ENCODE measurements at regions not wholly inside any gene's neighbourhood (a gene's known extent, or its start where the extent isn't known, plus 50 kb on each side); places are given as distances from the start of the nearest gene placed in this dataset.
"Not testable (repeated sequence)": the region's sequence is repeated elsewhere in the genome, so short reads cannot be mapped to it uniquely, and the experiment has no call there.

GRCh38 chr12:47373554-47374150 lies 293.9 kb upstream of the AMIGO2 start:
- no peak for DNase-seq

- DNase-seq: no peak
Observed at GRCh38 chr12:47370421-47370820, 290.7 kb upstream of the AMIGO2 start.

- DNase-seq: no peak
Observed at GRCh38 chr12:47369085-47369484, 289.3 kb upstream of the AMIGO2 start.

- no peak for DNase-seq
Observed at GRCh38 chr12:47367912-47368537, 288.3 kb upstream of the AMIGO2 start.

DNA sequence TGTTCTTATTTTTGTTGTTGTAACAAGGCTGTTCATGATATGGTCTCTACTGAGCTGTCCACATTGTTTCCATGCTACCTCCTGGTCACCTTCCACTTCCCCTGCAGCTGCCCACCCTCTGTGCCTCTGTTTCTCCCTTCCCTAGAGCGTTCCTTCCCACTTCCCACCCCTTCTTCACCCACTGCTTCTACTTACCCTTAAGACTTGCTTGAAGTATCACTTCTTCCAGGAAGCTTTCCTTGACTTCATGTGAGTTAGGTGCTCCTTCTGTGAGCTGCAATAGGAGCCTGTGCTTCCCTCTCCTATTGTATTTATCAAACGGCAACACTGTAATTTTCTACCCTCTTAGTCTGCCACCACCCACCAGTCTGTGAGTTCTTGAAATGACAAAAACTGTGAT lies 286.8 kb upstream of the AMIGO2 start:
- DNase-seq: no peak

DNA sequence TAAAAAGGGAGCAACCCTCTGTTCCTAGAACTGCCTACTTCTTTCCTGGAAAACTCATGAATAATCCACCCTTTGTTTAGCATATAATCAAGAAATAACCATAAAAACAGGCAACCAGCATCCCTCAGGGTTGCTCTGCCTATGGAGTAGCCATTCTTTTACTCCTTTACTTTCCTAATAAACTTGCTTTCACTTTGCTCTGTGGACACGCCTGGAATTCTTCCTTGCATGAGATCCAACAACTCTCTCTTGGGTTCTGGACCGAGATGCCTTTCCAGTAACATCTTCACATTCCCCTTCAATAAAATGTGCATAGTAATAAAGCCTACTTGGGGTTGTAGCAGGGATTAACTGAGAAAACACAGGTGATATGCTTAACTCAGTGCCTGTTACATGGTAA lies 286.4 kb upstream of the AMIGO2 start:
- no peak for DNase-seq

- DNase-seq: not testable (repeated sequence)
Observed at GRCh38 chr12:47365443-47366076, 285.8 kb upstream of the AMIGO2 start.

GRCh38 chr12:47364261-47364660 lies 284.5 kb upstream of the AMIGO2 start:
- no peak for DNase-seq

GRCh38 chr12:47362126-47362705 lies 282.5 kb upstream of the AMIGO2 start:
- DNase-seq: no peak

DNA sequence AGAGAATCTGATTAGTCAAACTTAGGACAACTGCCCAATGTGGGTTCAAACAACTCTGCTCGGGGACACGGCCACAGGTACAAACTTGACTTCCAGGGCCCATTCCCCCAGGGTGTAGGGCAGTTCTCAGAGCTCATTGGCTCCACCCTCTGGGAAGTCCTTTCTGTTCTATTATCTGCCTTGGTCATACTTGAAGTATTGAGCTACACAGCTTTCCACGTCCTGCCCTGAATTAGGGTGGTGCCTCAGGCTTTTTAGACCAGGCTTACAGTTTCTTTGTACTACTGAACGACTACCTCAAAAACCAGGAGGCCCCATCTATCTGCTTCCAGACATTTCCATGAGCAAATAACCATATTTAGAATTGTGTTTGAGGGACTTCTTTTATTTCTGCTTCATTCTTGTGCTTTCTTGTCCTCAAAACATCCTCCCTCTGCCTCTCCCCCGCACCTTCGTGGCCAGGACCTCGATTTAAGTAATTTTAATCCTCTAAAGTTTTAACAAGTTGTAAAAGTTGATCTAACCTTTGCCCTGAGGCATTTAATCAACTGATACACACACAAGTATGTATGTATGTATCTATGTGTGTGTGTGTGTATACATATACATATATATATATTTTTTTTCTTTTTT lies 281.7 kb upstream of the AMIGO2 start:
- no peak for DNase-seq

GRCh38 chr12:47360771-47361388 lies 281.1 kb upstream of the AMIGO2 start:
- DNase-seq: no peak

DNA sequence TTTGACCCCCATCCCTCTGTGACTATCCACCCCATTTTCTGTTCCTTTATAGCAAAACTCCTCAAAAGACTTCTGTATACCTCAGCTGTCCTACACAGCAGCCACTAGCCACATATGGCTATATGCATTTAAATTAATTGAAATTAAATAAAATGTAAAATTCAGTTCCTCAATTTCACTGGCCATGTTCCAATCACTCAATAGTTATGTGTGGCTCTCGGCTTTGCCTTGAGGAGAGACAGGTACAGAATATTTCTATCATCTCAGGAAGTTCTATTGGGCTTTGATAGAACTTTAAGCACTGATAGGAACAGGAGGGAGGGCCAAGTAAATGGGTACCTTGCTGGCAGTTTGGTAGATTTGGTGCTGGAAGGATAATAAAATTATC lies 280.3 kb upstream of the AMIGO2 start:
- DNase-seq: no peak

DNA sequence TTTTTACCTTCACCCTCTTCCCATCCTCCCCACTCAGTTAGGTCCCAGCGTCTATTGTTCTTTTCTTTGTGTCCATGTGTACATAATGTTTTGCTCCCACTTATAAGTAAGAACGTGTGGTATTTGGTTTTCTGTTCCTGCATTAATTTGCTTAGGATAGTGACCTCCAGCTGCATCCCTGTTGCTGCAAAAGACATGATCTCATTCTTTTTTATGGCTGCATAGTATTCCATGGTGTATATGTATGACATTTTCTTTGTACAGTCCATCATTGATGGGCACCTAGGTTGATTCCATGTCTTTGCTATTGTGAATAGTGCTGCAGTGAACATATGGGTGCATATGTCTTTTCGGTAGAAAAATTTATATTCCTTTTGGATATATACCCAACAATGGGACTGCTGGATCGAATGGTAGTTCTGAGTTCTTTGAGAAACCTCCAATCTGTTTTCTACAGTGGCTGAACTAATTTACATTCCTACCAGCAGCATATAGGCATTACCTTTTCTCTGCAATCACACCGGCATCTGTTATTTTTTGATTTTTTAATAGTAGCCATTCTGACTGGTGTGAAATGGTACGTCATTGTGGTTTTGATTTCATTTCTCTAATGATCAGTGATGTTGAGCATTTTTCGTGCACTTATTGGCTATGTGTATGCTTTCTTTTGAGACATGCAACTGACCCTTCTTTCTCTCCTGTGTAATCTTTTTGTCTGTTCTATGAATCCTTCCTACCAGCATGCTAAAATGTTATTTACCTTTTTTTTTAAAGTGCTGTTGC lies 279.7 kb upstream of the AMIGO2 start:
- no peak for DNase-seq

- DNase-seq: not testable (repeated sequence)
Observed at GRCh38 chr12:47357006-47357405, 277.2 kb upstream of the AMIGO2 start.

- no peak for DNase-seq
Observed at GRCh38 chr12:47356129-47356700, 276.5 kb upstream of the AMIGO2 start.

- DNase-seq: no peak
Observed at GRCh38 chr12:47353508-47353907, 273.7 kb upstream of the AMIGO2 start.

DNA sequence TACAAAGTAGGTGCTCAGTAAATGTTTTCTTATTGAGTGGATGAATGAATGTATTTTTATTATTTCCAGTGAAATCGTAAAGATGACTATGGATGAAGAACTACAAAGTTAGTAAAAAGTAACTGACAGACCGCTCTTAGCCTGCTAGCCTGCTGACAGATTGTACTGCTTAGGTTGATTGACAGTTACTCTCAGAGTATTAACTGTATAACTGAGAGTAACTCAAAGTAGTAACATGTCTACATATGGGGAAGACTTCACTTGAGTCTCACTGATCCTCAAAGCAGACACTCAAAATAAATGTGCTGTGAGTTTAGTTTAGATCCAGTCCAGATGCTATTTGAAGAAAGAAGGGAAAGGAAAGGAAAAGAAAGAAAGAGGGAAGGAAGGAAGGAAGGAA lies 272.3 kb upstream of the AMIGO2 start:
- no peak for DNase-seq

GRCh38 chr12:47351526-47351925 lies 271.8 kb upstream of the AMIGO2 start:
- DNase-seq: no peak

GRCh38 chr12:47350062-47350408 lies 270.3 kb upstream of the AMIGO2 start:
- DNase-seq: no peak

DNA sequence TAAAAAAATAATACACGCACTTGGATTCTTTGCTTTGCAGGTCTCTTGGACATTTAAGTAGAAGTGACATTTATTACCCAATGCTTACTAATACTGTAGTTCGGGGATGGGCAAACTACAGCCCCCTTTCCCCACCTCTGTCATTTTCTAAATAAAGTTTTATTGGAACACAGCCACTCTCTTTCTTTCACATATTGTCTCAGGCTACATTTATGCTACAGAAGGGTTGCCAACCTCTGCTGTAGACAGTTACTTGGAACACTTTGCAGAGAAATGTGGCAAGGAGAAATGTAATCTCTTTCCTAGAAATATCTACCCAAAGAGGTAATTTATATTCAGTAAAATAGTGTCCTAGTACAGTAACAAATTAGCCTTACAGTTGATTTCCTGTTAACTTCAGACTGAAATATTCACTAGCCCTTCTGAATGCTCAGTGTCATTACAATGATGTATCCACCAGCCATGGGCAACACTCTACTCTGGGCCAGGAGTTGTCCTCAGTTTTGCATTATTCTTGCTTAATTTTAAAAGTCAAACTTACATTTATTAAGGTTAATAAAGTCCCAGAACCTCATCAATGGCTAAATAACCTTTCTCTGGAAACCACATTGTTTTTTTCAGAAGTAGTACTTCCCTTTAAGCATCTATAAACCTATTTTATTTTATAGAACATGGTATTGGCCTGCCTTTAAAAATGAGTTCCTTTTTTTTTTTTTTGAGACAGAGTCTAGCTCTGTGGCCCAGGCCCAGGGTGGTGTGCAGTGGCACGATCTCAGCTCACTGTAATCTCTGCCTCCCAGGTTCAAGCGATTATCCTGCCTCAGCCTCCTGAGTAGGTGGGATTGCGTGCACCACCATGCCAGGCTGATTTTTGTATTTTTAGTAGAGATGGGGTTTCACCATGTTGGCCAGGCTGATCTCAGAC lies 269.6 kb upstream of the AMIGO2 start:
- no peak for DNase-seq
